H1 (cell line): ENCODE measurements at regions not wholly inside any gene's neighbourhood (a gene's known extent, or its start where the extent isn't known, plus 50 kb on each side); places are given as distances from the start of the nearest gene placed in this dataset.

Experiments used
- CTCF ChIA-PET: fragments of 300-600 bp; sonication (Branson Sonifier 250); formaldehyde crosslinking; loops from one replicate; lab custom pipeline; 2021; ENCODE audit not compliant: partially characterized antibody; lab: Charles Lee
- POLR2A ChIA-PET: fragments of 300-600 bp; sonication (Branson Sonifier 250); formaldehyde crosslinking; loops from one replicate; lab custom pipeline; 2021; ENCODE audit warnings: inconsistent platforms; ENCODE audit not compliant: partially characterized antibody; lab: Charles Lee
- DNase-seq, 2 experiments: peaks; one replicate each; pipeline versions ENCODE4 v3.0.0 to v3.0.0-alpha.2; 2010 to 2022; ENCODE audit warnings: low spot score in 2 of 2, low read depth in 1 of 2, mixed read lengths in 1 of 2
- FAIRE-seq: peaks from 2 replicates; lab custom pipeline; 2011; peaks lifted over from hg19 to GRCh38; lab: Jason Lieb, UNC
- H2AFZ ChIP-seq: 2 replicates; pipeline ENCODE4 v1.8.1; 2012; ENCODE audit warnings: low read length, inconsistent platforms
- H2AK5ac ChIP-seq: 2 replicates; pipeline ENCODE4 v1.6.1; 2013; ENCODE audit warnings: low read depth, low read length
- H2BK120ac ChIP-seq: replicated peaks from 2 replicates; pipeline ENCODE3; 2013; ENCODE audit warnings: low read depth, low read length, inconsistent platforms
- H2BK12ac ChIP-seq: 2 replicates; pipeline ENCODE4 v1.6.1; 2013; ENCODE audit warnings: low read depth, low read length
- H2BK15ac ChIP-seq: 2 replicates; pipeline ENCODE4 v1.6.1; 2013; ENCODE audit warnings: low read length
- H2BK20ac ChIP-seq: 2 replicates; pipeline ENCODE4 v1.6.1; 2013; ENCODE audit warnings: low read length
- H2BK5ac ChIP-seq: 2 replicates; pipeline ENCODE4 v1.6.1; 2013; ENCODE audit warnings: low read depth, low read length
- H3K14ac ChIP-seq: 2 replicates; pipeline ENCODE4 v1.6.1; 2013; ENCODE audit warnings: inconsistent platforms; ENCODE audit not compliant: insufficient read length
- H3K18ac ChIP-seq: 2 replicates; pipeline ENCODE4 v1.6.1; 2013; ENCODE audit warnings: low read length; ENCODE audit errors: extremely low read depth
- H3K23ac ChIP-seq: 2 replicates; pipeline ENCODE4 v1.6.1; 2013; ENCODE audit warnings: inconsistent platforms; ENCODE audit not compliant: insufficient read length
- H3K23me2 ChIP-seq: 2 replicates; pipeline ENCODE4 v1.6.1; 2013; ENCODE audit warnings: low read depth, low read length
- H3K27ac ChIP-seq: 2 replicates; pipeline ENCODE4 v1.6.1; 2011; ENCODE audit warnings: low read depth, low read length, inconsistent platforms
- H3K27me3 ChIP-seq, 4 experiments: replicated peaks in 1 of 4; 1 replicate in 1 of 4; 2 replicates in 3 of 4; pipeline versions ENCODE4 v1.6.1 to v1.8.1; 2011 to 2013; ENCODE audit warnings: low read length in 3 of 4, mild to moderate bottlenecking in 3 of 4, inconsistent platforms in 2 of 4, mixed read lengths in 2 of 4, moderate library complexity in 1 of 4; ENCODE audit not compliant: control insufficient read depth in 3 of 4, insufficient read depth in 3 of 4; ENCODE audit errors: extremely low read depth in 1 of 4
- H3K36me3 ChIP-seq, 4 experiments: 2 replicates each; pipeline versions ENCODE4 v1.6.1 to v1.8.1; 2011 to 2013; ENCODE audit warnings: mild to moderate bottlenecking in 4 of 4, low read length in 3 of 4, moderate library complexity in 2 of 4, control low read depth in 1 of 4, inconsistent platforms in 1 of 4; ENCODE audit not compliant: insufficient read depth in 4 of 4, control insufficient read depth in 2 of 4
- H3K4ac ChIP-seq: replicated peaks from 2 replicates; pipeline ENCODE3; 2013; ENCODE audit warnings: low read length, low read depth, mixed read lengths, inconsistent platforms; ENCODE audit not compliant: insufficient read length
- H3K4me1 ChIP-seq, 4 experiments: replicated peaks in 1 of 4; 1 replicate in 1 of 4; 2 replicates in 3 of 4; pipeline versions ENCODE4 v1.6.1 to v1.8.1; 2011 to 2013; ENCODE audit warnings: low read length in 3 of 4, inconsistent platforms in 2 of 4, mixed read lengths in 1 of 4; ENCODE audit not compliant: insufficient read depth in 4 of 4, control insufficient read depth in 3 of 4
- H3K4me2 ChIP-seq, 2 experiments: 2 replicates each; pipeline versions ENCODE4 v1.6.1 to v1.8.1; 2011 to 2013; ENCODE audit warnings: low read depth in 2 of 2, low read length in 2 of 2, control low read depth in 1 of 2, inconsistent platforms in 1 of 2, mild to moderate bottlenecking in 1 of 2; ENCODE audit not compliant: insufficient read depth in 1 of 2
- H3K4me3 ChIP-seq, 4 experiments: fragments of 200-600, 300-600 bp in 1 of 4; sonication (generic), shearing (Covaris generic), sonication (Bioruptor Twin) in 1 of 4; 2 replicates each; pipeline versions ENCODE4 v1.5.1 to v1.8.1; 2011 to 2016; ENCODE audit warnings: low read length in 4 of 4, low read depth in 3 of 4, control low read depth in 2 of 4, inconsistent platforms in 2 of 4, mild to moderate bottlenecking in 2 of 4, mixed read lengths in 1 of 4, moderate library complexity in 1 of 4; ENCODE audit not compliant: insufficient read depth in 2 of 4; ENCODE audit errors: extremely low read depth in 1 of 4
- H3K56ac ChIP-seq: replicated peaks from 2 replicates; pipeline ENCODE3; 2013; ENCODE audit warnings: low read depth, mild to moderate bottlenecking, mixed read lengths, low read length, inconsistent platforms; ENCODE audit not compliant: insufficient read length
- H3K79me1 ChIP-seq: 2 replicates; pipeline ENCODE4 v1.6.1; 2013; ENCODE audit warnings: low read depth, low read length, control low read depth
- H3K79me2 ChIP-seq, 2 experiments: 2 replicates each; pipeline versions ENCODE4 v1.6.1 to v1.8.1; 2012 to 2013; ENCODE audit warnings: low read length in 2 of 2, mild to moderate bottlenecking in 2 of 2, inconsistent platforms in 1 of 2; ENCODE audit not compliant: insufficient read depth in 2 of 2, control insufficient read depth in 1 of 2
- H3K9ac ChIP-seq, 4 experiments: replicated peaks in 1 of 4; 1 replicate in 1 of 4; 2 replicates in 3 of 4; pipeline versions ENCODE4 v1.6.1 to v1.8.1; 2011 to 2013; ENCODE audit warnings: low read depth in 3 of 4, low read length in 3 of 4, control low read depth in 2 of 4, mild to moderate bottlenecking in 2 of 4, moderate library complexity in 2 of 4, inconsistent platforms in 1 of 4; ENCODE audit errors: extremely low read depth in 1 of 4
- H3K9me3 ChIP-seq, 2 experiments: 2 replicates each; pipeline versions ENCODE4 v1.6.1 to v1.8.1; 2012 to 2013; ENCODE audit warnings: mild to moderate bottlenecking in 2 of 2, moderate library complexity in 2 of 2, control low read depth in 1 of 2, inconsistent platforms in 1 of 2, low read depth in 1 of 2, low read length in 1 of 2, mixed read lengths in 1 of 2; ENCODE audit not compliant: insufficient read depth in 2 of 2
- H4K20me1 ChIP-seq, 2 experiments: replicated peaks in 1 of 2; 2 replicates each; pipeline versions ENCODE3 to v1.8.1; 2011 to 2013; ENCODE audit warnings: inconsistent platforms in 2 of 2, low read length in 2 of 2, mild to moderate bottlenecking in 1 of 2; ENCODE audit not compliant: insufficient read depth in 2 of 2, control insufficient read depth in 1 of 2
- H4K5ac ChIP-seq: 2 replicates; pipeline ENCODE4 v1.6.1; 2013; ENCODE audit warnings: low read length, low read depth, mixed read lengths, inconsistent platforms; ENCODE audit not compliant: insufficient read length
- H4K8ac ChIP-seq: 2 replicates; pipeline ENCODE4 v1.8.0; 2013; ENCODE audit warnings: mild to moderate bottlenecking, moderate library complexity, low read length, inconsistent platforms; ENCODE audit not compliant: insufficient read depth; ENCODE audit errors: extremely low read depth
- H4K91ac ChIP-seq: replicated peaks from 2 replicates; pipeline ENCODE3; 2013; ENCODE audit warnings: low read length, mixed read lengths, inconsistent platforms; ENCODE audit not compliant: insufficient read length
- ASH2L ChIP-seq: fragments of 200-600, 300-600 bp; sonication (generic); IDR thresholded peaks from one replicate; pipeline ENCODE4 v1.7.1; 2017; ENCODE audit warnings: low read length
- CBX5 ChIP-seq: fragments of 300-800, 300-1000 bp; sonication (generic); IDR thresholded peaks from 2 replicates; pipeline ENCODE4 v1.7.1; 2016; ENCODE audit warnings: antibody characterized with exemption, low read length, low read depth
- EGR1 ChIP-seq: IDR thresholded peaks from 2 replicates; pipeline ENCODE4 v1.6.1; 2011; ENCODE audit warnings: low read depth, low read length, borderline replicate concordance
- EZH2 ChIP-seq: fragments of 200-600 bp; sonication (generic); IDR thresholded peaks from 2 replicates; pipeline ENCODE4 v1.7.1; 2012; ENCODE audit warnings: low read depth, mild to moderate bottlenecking, moderate library complexity, low read length, inconsistent platforms; ENCODE audit not compliant: severe bottlenecking
- GTF2F1 ChIP-seq: IDR thresholded peaks from 2 replicates; pipeline ENCODE4 v1.6.1; 2012; ENCODE audit warnings: low read depth, low read length, improper control_type of control experiment, borderline replicate concordance
- HDAC2 ChIP-seq, 2 experiments: fragments of 300-600 bp in 1 of 2; sonication (generic) in 1 of 2; IDR thresholded peaks; 2 replicates each; pipeline ENCODE4 v1.6.1; 2011 to 2012; ENCODE audit warnings: low read depth in 2 of 2, low read length in 2 of 2, mild to moderate bottlenecking in 2 of 2, moderate library complexity in 2 of 2, borderline replicate concordance in 1 of 2, inconsistent platforms in 1 of 2
- HDAC6 ChIP-seq: IDR thresholded peaks from one replicate; pipeline ENCODE4 v1.7.1; 2012; ENCODE audit warnings: low read depth, mild to moderate bottlenecking, inconsistent platforms, low read length, moderate library complexity
- JUND ChIP-seq: IDR thresholded peaks from 2 replicates; pipeline ENCODE4 v1.6.1; 2011; ENCODE audit warnings: mild to moderate bottlenecking, improper control_type of control experiment, low read length
- KDM1A ChIP-seq: fragments of 200-600, 300-600 bp; sonication (generic); IDR thresholded peaks from 2 replicates; pipeline ENCODE4 v1.7.1; 2016; ENCODE audit warnings: mild to moderate bottlenecking, low read length, borderline replicate concordance
- MAFK ChIP-seq: IDR thresholded peaks from 2 replicates; pipeline ENCODE4 v1.6.1; 2012; ENCODE audit warnings: low read depth, mild to moderate bottlenecking, improper control_type of control experiment, low read length
- RBBP5 ChIP-seq: IDR thresholded peaks from 2 replicates; pipeline ENCODE4 v1.7.1; 2012; ENCODE audit warnings: low read depth, mild to moderate bottlenecking, inconsistent platforms, low read length, moderate library complexity, borderline replicate concordance
- SAP30 ChIP-seq: fragments of 300-600 bp; sonication (generic); IDR thresholded peaks from 2 replicates; pipeline ENCODE4 v1.7.1; 2012; ENCODE audit warnings: low read length, moderate library complexity, mild to moderate bottlenecking, inconsistent platforms; ENCODE audit not compliant: insufficient read depth, insufficient replicate concordance
- SIRT6 ChIP-seq: IDR thresholded peaks from one replicate; pipeline ENCODE4 v1.7.1; 2012; ENCODE audit warnings: low read length, inconsistent platforms
- TAF1 ChIP-seq: IDR thresholded peaks from 2 replicates; pipeline ENCODE4 v1.6.1; 2011; ENCODE audit warnings: mild to moderate bottlenecking, low read depth, low read length
- TEAD4 ChIP-seq: IDR thresholded peaks from 2 replicates; pipeline ENCODE4 v1.6.1; 2012; ENCODE audit warnings: low read depth, low read length, inconsistent platforms, mixed read lengths
- WGBS, 2 experiments: shearing (Covaris generic) in 1 of 2; methylation state at CpG; one replicate each; pipeline versions ENCODE4 v1.1.6 to v1.1.7; 2013 to 2015; ENCODE audit warnings: low lambda C conversion rate in 2 of 2, mixed read lengths in 2 of 2, inconsistent platforms in 1 of 2, low coverage in 1 of 2, missing lambda C conversion rate in 1 of 2; ENCODE audit not compliant: insufficient replicate concordance in 2 of 2, insufficient coverage in 1 of 2, insufficient read length in 1 of 2; ENCODE audit errors: extremely low coverage in 1 of 2, missing lambda C conversion rate in 1 of 2; 5-methylcytosine and 5-hydroxymethylcytosine counted together

DNA sequence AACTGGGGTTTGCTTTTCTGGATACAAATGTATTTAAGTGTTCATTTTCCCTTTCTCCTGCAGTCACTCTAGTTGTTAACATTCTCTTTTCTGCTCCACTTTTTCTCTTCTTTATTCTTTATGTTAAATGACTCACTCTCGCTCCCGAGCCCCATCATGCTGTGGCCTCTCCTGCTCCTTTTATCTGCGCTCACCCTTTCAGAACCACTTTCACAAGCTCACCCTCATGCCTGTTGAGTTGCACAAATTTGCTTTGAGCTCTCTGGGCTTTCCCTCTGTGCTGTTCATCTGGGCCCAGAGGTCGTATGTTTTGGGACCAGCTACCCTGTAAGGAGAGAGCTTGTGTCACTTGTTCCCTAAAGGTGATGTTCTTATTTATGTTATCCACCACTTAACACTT is 98.1 kb upstream of the ASCC3 start:
- FAIRE-seq, result no peak
- TF ChIP-seq KDM1A, result no peak
- no peak for TF ChIP-seq EGR1
- TF ChIP-seq HDAC2 (IDR thresholded peaks at IDR 0.05; ENCODE audit: borderline replicate concordance in 1 of 2, low read depth in 2 of 2, low read length in 2 of 2), result no peak
- TF ChIP-seq SIRT6, result no peak
- no peak for TF ChIP-seq ASH2L
- no peak for TF ChIP-seq MAFK
- no peak for TF ChIP-seq EZH2
- no peak for TF ChIP-seq CBX5
- no peak for TF ChIP-seq TEAD4
- TF ChIP-seq GTF2F1, result no peak
- no peak for TF ChIP-seq JUND
- no peak for TF ChIP-seq TAF1
- TF ChIP-seq RBBP5, result no peak
- no peak for TF ChIP-seq HDAC6
- TF ChIP-seq SAP30, result no peak

More for the DNA sequence above, 98.1 kb upstream of the ASCC3 start:
- no peak overlapping the region for H4K91ac ChIP-seq
- H3K27ac ChIP-seq, result no peak overlapping the region
- no peak overlapping the region; a peak in 1 of 7 replicates for H3K9ac ChIP-seq
- no peak overlapping the region for H2AK5ac ChIP-seq
- peaks cover 0 to 5% (median 0%) of the 10 kb centered on the region in 4 experiments; a peak in 1 of 7 replicates for H3K4me1 ChIP-seq
- H2BK15ac ChIP-seq, result no peak overlapping the region
- no peak overlapping the region for H3K4me3 ChIP-seq
- H3K4me2 ChIP-seq, result no peak overlapping the region
- no peaks in the 10 kb centered on the region for H3K79me2 ChIP-seq
- peak overlapping the region; percentile 97 for H2AFZ ChIP-seq
- no peak overlapping the region for H3K14ac ChIP-seq
- H3K4ac ChIP-seq, result no peak overlapping the region
- DNase-seq, result no peak
- H3K9me3 ChIP-seq, result no peaks in the 10 kb centered on the region
- H3K36me3 ChIP-seq, result no peaks in the 10 kb centered on the region
- no peaks in the 10 kb centered on the region for H3K23me2 ChIP-seq
- no peaks in the 10 kb centered on the region for H3K27me3 ChIP-seq
- H3K23ac ChIP-seq, result no peak overlapping the region
- WGBS, 2 experiments, result 58% methylated on average over 4 of the region's 4 CpGs; no CpG with 5 or more reads in 1 of the 2 experiments
- peak overlapping the region; percentile 59; the same call in 1 of the 2 replicates for H4K8ac ChIP-seq
- no peaks in the 10 kb centered on the region for H3K79me1 ChIP-seq
- no peak overlapping the region for H2BK120ac ChIP-seq
- H2BK5ac ChIP-seq, result no peak overlapping the region
- H3K56ac ChIP-seq, result no peak overlapping the region
- H4K5ac ChIP-seq, result no peak overlapping the region
- no peak overlapping the region for H3K18ac ChIP-seq
- H4K20me1 ChIP-seq, result no peaks in the 10 kb centered on the region
- ChIA-PET POLR2A (no interaction called here), CTCF (interaction anchor here (1.0 to 1.6 kb wide), 3 partner anchors 13 to 98 kb away, joined by 3 read pairs; partner anchors contain the start of gene ASCC3)
- H2BK20ac ChIP-seq, result no peak overlapping the region
- no peak overlapping the region for H2BK12ac ChIP-seq
